GM18507 (cell line): ENCODE measurements at regions not wholly inside any gene's neighbourhood (a gene's known extent, or its start where the extent isn't known, plus 50 kb on each side); places are given as distances from the start of the nearest gene placed in this dataset.
"Not testable (repeated sequence)": the region's sequence is repeated elsewhere in the genome, so short reads cannot be mapped to it uniquely, and the experiment has no call there.

Source experiments
- DNase-seq: peaks from one replicate; pipeline ENCODE4 v3.0.0; 2011; ENCODE audit warnings: low read depth; ENCODE audit not compliant: insufficient read length; ENCODE audit errors: extremely low spot score
- FAIRE-seq: peaks from 2 replicates; lab custom pipeline; 2011; peaks lifted over from hg19 to GRCh38; lab: Jason Lieb, UNC

DNA sequence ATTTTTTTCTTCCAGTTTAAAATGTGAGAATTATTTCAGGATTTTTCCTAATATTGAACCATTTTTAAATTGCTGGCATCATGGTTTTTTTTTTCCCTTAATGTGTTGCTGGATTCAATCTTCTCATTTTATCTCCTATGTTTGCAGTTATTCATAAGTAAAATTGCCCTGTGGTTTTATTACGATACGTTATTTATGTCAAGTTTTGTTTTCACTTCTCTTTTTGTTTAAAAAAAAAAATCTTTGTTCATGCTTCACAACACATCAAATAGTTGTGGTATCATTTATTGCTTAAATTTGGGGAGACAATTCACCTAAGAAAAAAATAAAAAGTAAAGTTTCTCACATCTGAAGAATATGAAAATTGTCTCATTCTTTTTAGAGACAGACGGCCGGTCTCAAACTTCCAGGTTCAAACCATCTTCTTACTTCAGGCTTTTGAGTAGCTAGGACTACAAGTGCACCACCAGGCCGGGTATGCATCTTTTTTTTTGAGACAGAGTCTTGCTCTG lies 239.3 kb upstream of the ID4 start:
- FAIRE-seq (no peak), DNase-seq (no peak)

DNA sequence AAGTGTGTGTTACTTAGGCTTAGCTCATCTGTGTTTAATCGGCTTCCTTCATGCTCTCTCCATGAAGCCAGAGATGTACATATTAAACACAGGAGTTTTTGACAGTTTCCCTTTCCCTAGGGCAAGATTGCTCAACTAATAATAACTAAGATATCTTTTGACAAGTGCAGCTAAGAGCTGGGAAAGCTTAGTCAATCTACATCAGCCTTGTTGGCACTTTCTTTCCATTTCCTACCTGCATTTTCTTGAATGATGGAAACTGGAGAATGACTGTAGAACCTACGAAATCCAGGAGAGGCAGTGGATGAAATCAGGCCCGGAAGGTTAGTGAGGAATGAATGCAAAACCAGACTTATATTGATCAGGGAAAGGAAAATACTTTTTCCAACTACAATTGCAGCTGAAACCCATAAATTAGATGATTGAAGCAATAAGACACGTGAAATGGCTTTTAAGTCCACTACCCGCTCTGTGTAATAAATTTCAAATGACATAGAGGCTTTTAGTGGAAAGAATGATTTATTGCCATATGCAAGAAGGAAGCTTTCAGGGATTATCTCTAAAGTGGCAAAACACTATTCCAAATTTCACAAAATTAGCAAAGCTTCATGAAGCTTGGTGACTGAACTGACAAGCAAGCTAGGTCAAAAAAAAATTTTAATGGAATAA lies 237.2 kb upstream of the ID4 start:
- DNase-seq, result no peak
- no peak for FAIRE-seq

DNA sequence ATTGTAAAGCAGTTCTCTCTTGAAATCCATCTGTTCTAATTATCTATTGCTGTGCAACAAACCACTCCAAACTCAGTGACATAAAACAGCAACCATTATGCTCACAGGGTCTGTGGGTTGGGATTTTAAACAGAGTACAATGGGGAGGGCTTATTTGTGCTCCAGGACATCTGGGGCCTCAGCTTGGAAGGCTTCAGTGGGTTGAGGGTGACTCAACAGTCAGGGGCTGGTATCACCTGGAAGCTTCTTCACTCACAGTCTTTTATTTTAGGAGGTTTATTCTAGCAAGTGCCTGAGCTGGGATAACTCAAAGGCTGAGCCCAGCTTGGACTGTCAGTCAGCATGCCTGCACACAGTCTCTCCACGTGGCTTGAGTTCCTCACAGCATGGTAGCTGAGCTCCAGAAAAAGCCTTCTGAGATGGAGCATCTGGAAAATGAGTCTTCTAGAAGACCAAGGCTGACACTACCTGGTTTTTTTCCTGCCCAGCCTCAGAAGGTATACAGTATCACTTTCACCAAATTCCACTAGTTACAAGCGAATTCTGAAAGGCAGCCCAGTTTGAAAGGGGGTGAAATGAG lies 234.6 kb upstream of the ID4 start:
- no peak for DNase-seq
- no peak for FAIRE-seq

DNA sequence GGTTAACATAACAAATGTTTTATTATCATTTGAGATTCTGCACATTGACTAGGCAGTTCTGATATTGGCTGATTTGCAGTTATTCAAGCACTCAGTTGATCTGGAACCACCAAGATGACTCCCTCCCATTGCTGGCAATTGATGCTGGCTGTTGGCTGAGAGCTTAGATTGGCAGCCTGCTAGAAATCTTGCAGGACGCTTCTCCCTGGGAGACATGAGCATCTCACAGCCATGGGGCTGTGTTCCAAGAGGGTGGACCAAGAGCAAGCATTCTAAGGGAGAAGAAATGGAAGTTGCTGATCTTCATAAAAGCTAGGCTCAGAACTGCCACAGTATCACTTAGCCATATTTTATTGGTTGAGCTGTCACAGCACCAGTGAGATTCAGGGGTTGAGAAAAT lies 233.4 kb upstream of the ID4 start:
- no peak for FAIRE-seq
- DNase-seq, result no peak

DNA sequence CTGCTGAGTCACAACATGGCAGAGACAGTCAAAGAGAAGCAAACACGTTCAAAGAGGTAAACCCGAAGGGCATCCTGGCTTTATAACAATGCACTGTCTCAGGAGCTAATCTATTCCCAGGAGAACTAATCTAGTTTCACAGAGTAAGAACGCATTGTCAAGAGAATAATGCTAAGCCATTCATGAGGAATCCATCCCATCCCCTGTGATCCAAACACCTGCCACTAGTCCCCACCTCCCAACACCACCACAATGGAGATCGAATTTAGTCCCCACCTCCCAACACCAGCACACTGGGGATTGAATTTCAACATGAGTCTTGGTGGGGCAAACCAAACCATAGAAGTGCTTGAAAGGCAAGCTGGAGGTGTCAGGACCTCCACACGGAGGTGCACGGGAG lies 231.5 kb upstream of the ID4 start:
- DNase-seq, result no peak
- no peak for FAIRE-seq

DNA sequence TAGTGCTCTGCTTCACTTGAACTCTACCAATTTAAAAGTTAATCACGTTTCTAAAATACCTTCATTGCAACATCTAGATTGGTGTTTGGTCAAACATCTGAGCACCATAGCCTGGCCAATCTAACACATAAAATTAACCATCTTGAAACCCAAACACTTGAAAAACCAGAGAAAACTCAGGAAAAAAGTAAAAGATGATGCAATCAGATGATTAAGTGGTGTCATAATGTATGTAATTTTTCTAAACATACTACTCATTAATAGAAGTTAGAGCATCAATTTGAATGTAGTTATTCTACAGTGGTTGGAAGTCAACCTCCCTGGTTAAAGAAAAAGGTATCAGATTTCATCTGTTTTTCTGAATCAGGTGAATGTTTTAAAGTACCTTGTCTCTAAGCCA lies 228.6 kb upstream of the ID4 start:
- no peak for DNase-seq
- no peak for FAIRE-seq

DNA sequence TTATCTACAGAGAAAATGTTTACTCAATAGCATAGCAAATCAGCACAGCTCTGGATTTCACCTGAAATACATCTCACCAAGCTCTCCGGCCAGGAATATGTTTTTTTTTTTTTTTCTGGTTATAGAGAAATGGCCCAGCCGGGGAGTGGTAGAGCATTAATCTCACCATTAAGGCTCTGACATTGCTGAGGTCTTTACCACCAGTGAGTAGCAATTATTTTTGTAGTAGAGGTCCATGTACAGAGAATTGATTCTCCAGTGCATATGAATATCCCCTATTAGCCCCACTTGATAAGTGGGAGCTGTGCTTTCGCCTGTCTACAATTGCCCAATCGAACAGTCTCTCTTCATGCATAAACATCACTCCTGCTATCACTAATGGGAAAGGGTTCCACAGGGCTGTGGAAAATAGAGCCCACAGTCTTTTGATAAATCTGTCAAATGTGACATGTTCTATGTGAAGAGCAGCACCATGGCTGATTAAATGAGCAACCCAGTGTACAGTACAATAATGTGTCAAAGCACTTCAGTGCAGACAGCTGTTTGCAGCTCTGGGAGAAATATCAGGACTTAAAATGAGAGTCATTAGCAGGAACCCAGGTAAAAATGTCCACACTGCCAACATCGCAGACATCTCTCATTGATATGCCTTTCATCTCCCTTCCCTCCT lies 227.1 kb upstream of the ID4 start:
- DNase-seq (no peak), FAIRE-seq (no peak)

GRCh38 chr6:19612672-19613466 lies 224.3 kb upstream of the ID4 start:
- FAIRE-seq, DNase-seq: not testable (repeated sequence)

- DNase-seq, result no peak
- no peak for FAIRE-seq
These were observed 223.5 kb upstream of the ID4 start for GRCh38 chr6:19613678-19614077.

GRCh38 chr6:19616022-19616421 lies 221.1 kb upstream of the ID4 start:
- FAIRE-seq, result no peak
- DNase-seq, result no peak

DNA sequence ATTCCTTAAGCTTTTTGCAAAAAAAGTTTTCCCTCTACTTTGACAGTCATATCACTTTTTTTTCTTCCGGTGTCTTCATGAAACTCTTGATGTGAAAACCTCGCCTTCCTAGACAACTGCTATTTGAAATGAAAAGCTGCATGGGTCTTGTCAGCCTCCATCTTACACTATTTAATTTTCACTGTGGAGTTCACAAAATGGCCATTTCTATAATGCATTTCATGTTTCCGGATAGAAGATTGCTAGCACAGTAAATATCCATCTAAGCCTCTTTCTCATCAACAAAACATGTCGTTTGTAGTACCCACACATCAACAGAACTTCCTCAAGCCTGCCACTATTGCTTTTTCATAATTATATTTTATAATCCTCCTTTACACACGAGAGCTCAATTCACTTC lies 204.9 kb upstream of the ID4 start:
- DNase-seq, result no peak
- no peak for FAIRE-seq

- no peak for DNase-seq
- FAIRE-seq, result no peak
These were observed 204.4 kb upstream of the ID4 start for GRCh38 chr6:19632786-19633185.

DNA sequence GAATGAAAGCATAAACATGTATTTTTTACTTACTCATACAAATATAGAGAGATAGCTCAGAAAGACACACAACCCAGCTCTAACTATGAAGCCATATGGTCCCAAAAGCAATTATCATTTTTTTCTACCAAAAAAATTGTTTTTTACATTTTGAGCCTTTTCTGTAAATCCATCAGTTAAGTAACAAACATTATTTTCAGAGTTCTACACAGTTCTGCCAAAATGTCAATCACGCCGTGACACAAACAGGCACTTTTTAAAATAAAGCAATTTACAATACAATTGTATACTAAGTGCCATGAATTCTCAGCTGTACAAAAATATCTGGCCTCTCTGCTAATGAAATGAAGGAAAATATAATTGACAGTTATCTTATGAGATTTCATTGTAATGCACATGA lies 201.4 kb upstream of the ID4 start:
- DNase-seq (no peak), FAIRE-seq (no peak)

GRCh38 chr6:19637010-19637409 lies 200.2 kb upstream of the ID4 start:
- DNase-seq (no peak), FAIRE-seq (no peak)

- no peak for FAIRE-seq
- no peak for DNase-seq
These were observed 198.2 kb upstream of the ID4 start for GRCh38 chr6:19638931-19639330.

DNA sequence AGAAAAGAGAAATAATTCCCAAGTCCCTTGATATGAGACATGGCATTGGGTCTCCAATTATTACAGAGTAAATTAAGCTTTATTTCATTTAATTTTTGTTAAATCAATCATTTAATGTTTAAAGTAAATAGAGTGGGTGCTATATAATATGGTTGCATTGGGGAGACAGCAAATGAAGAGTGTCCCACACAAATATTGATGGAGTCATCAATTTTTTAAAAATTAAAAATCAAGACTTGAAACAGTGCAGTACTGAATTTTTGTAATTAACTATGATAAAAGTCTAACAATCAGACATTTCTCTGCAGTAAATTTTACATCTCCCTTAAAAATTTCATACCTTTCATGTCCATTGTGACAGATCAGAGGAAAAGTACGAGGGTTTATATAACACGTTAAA lies 193.9 kb upstream of the ID4 start:
- FAIRE-seq, result no peak

GRCh38 chr6:19643713-19644112 lies 193.5 kb upstream of the ID4 start:
- FAIRE-seq, result no peak

More for the DNA sequence above, 193.9 kb upstream of the ID4 start:
- DNase-seq, result no peak

DNA sequence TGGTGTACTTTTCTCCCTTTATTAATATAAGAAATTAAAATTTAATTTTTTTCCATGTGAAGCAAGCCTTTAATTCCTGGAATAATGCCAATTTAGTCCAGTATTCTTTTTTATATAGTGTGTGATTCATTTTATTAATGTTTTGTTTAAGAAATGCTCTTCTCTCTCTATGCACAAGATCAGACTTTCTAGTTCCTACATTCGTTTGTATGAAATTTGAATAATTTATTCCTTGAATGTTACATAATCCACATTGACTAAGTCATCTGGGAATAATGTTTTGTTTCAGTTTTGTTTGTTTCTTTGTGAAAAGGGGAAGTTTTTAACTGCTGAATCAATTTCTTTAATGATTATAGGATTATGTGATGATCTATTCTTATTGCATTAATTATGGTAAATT lies 181.4 kb upstream of the ID4 start:
- DNase-seq (no peak), FAIRE-seq (no peak)

More at GRCh38 chr6:19643713-19644112, 193.5 kb upstream of the ID4 start:
- DNase-seq, result no peak

DNA sequence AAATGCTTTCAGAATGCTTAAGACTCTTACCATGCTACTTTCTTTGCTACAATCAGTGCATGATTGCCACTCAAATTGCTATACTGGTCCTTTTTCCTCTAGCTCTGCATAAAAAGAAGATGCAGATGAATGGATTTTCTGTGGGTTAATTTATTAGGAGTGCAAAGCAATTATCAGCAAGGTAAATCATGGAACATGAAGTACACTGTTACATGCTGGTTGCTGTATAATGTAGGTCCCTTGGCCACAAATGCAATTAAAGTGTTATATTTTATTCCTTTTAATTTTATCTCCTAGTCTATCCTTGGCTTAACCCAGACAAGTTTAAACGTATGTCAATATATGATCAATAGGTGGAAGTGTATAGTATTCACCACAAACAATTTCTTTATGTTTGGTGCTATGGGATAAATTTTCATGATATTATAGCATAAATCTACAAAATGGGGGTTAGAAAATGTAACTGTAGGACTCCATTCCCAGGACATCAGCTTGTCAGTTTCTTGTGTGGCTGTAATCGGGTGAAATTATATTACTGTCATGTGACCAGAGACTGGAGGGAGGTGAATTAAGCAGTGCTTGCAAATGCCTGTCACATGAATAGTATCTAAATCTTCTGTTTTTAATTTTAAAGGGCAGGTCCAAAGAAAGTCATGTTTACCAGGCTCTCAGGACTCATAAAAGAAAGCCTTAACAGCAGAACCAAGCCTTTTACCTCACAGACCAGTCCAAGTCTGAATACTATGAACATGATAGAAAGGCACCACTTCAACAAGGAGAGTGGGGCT lies 176.9 kb upstream of the ID4 start:
- no peak for FAIRE-seq
- no peak for DNase-seq
